Activated CD4-positive, alpha-beta T cell treated with anti-CD3 and anti-CD28 coated beads, Interleukin-2, Interleukin-6, amounts not matched to agents 100 ng/mL and 50 ng/mL, durations not matched to agents 16 hours and 8 hours (primary cell): ENCODE measurements at regions not wholly inside any gene's neighbourhood (a gene's known extent, or its start where the extent isn't known, plus 50 kb on each side); places are given as distances from the start of the nearest gene placed in this dataset.

Source experiments
- DNase-seq: peaks from one replicate; pipeline ENCODE4 v3.0.0-alpha.2; 2020

DNA sequence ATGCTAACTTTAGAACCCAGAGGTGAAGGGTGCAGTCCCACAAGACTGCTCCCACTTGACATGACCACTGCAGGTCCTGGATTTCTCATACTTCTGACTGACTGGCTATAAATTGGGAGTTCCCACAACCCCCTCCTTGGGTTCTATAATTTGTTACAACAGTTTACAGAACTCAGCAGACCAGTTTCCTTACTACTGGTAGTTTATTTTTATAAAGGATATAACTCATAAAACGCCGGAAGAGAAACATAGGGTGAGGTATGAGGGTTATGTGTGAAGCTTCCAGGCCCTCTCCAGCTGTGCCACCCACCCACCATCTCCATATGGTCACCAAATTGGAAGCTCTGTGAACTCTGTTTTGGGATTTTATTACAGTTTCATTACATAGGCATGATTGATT is 839.6 kb downstream of the TSN start:
- no peak for DNase-seq

DNA sequence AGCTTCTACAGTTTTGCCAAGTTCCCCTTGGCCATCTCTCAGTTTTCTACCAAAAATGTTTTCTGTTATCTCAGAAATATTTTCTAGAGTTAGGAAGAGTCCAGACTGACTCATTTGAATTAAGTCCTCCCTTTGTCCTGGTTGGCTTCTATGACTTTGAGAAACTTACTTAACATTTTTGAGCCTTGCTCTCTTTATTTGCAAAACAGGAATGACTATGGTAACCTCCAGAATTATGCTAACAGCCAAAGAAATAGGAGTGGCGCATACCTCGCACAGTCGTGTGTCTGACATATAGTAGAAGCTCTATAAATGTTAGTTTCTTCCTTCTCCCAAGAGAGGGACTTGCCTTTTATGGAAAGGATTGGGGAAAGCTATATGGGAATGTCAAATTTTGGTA is 841.1 kb downstream of the TSN start:
- no peak for DNase-seq

DNA sequence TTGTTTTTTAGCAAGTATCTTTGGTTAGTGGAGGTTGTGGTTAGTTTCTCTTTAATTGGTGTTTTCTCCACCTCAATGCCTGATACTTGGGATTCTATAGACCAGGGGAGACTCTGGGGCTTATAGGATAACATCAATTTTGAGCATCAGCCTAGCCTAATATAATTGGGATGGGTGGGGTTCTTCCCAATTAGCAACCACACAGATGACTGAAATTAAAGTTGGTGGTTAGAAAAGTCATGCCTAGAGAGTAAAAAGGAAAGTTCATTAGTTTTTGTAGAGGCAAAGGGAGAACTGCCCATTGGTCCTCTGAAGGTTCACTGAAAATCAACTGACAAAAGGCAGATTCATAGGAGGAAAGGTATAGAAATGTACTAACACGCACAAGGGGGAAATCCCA is 843.3 kb downstream of the TSN start:
- no peak for DNase-seq

DNA sequence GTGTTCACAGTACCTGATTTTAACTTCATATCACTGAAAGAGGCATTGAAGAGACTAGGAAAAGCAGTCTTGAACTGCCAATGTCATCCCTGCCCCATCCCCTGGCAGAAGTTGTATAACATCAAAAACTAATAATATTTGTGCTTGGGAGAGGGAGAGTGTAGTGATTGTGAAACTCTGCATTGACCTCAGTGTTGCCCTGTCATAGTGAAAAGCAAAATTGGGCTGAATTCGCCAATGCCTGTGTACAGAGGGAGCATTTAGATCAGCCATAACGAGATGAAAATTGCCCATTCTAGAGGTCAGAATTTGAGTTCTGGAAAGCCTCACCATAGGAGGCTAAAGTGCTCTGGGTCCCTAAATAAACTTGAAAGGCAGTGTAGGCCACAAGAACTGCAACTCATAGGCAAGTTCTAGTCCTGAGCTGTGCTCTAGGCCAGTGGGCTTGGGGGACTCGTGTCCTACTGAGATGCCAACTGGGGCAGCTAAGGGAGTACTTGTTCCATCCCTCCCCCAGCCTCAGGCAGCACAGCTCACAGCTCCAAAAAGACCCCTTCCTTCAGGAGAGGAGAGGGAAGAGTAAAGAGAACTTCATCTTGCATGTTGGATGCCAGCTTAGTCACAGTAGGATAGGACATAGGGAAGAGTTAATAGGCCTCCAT is 855.6 kb downstream of the TSN start:
- DNase-seq, result no peak

DNA sequence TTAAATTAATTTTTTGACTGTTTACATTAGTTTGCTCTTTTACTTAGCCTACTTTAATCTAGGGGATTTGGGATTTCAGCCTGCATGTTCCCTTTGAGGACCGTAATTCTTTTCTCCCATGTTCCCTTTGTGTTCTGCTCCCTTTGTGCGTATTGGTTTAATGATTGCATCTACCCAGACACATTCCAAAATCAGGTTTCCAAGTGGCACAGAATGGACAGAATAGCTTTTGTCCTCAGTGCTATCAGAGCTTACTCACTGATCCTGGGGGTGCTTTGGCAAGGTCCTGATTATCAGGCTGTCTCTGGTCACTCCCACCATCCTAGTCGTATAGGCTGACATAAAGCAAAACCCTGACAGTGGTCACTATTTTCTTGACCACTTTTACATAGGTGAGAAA is 867.5 kb downstream of the TSN start:
- DNase-seq, result no peak

DNA sequence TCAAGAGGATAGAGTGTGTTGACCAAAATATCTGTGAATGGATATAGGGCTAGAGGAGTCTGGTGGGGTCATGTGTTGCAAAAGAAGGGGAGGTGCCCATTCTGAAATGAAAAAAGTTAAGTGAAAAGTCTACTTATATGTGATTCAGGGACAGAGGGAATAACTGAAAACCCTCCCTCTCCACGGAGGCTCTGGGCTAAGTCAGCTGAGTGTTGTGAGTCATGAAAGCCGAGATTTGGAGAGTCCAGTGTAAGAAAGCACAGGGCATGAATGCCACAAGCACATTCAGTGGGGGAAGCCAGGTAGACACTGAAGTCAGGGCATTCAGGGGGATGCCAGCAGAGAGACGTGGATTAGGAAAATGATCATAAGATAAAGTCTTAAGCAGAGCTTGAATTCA is 871.9 kb downstream of the TSN start:
- no peak for DNase-seq

DNA sequence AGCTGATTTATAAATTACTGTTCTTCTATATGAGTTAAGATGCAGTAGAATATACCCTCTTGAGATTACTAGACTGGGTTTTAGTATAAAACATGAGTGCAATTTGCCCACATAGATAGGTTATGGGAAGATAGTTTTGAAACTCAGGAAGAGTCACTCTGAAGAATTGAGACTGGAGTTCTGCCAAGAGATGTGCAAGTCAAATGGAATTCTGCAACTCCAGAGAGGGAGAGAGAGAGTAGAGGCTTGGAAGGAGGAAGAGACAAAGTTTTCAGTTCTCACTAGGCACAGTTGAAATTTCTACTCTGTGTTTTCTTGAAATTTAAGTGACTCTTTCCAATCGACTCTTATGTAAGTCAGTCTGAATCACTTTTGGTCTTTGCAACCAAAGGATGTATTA is 878.8 kb downstream of the TSN start:
- no peak for DNase-seq

DNA sequence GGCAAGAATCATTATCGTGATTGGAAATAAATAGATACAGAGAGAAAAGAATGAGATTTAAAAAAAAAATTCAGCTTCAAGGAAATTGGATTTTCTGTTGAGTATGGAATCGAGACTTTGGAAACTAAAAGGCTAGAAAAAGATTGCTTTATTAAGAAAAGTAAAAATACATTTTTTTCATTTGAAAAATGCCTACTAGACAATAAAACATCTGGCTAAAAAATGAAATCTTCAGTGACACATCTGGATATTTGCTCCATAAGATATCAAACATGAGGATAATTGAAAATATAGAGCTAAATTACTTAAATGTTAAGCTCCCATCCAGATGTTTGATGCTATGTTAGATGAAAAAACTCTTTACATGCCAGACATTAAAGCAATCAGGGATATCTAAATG is 879.5 kb downstream of the TSN start:
- no peak for DNase-seq

DNA sequence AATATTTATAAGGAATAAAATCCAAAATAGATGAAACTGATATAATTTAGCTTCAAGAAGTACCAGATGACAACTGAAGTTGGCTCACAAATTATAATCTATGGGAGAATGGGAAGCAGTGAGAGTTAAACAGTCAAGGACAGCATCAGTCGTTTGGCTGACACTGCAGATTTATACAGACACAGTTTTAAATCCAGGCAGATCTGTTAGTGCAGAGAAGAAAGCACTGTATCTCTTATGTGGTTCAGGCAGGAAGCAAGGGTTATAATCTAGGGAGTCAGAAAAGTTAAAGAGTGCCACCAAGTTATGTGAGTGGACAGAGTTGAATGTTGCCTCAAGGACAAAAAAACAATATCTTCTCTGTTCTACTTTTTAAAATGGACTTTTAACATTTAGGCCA is 880.2 kb downstream of the TSN start:
- no peak for DNase-seq

DNA sequence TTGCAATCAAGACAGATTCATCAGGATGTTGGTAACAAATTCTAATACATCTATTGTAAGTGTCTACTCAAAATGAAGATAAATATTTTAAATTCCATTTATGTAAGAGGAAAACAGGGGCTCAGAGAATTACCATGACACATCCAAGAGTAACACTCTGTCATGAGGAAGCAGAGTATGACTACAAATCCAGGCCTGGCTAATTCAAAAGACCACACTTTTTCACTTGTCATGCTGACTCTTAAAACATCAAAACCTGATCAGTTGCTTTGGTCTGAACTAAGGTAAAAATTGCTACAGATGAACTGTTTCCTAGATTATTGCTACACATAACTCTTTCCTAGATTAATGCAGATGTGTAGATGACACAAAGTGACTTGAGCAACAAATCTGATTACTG is 880.6 kb downstream of the TSN start:
- no peak for DNase-seq

DNA sequence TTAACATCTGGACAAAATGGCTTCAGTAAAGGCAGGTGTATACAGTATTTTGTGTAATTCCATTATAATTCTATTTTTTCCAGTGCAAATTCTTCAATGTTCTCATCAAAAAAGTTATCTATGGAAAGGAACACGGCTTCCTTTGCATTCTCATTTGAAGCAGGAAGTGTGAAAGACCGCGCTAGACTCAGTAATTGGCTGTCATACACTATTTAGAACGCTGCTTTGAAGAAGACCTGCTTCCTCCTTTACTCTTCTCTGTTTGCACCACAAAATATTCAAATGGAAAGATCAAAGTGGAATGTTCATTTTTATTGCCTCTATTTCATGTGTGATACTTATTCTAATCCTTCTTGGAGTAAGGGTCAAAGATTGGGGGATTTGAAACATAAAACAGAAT is 883.7 kb downstream of the TSN start:
- no peak for DNase-seq

DNA sequence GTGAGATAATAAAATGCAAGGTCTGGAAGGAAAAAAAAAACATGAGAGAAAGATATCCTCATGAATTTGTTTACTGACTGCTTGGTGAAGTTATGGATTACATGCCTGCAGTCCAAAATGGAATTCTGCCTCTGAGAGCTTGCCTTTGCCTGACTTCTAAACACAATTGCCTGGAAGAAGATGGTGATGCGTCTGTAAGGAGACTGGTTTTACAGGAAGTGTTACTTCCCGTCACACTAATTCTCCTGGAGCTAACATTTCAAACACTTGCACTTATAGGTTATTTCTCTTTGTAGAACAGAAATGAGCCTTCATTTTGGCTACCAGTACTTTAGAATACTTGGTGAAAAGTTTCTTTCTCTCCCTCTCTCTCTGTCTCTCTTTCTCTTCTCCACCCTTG is 884.3 kb downstream of the TSN start:
- no peak for DNase-seq

DNA sequence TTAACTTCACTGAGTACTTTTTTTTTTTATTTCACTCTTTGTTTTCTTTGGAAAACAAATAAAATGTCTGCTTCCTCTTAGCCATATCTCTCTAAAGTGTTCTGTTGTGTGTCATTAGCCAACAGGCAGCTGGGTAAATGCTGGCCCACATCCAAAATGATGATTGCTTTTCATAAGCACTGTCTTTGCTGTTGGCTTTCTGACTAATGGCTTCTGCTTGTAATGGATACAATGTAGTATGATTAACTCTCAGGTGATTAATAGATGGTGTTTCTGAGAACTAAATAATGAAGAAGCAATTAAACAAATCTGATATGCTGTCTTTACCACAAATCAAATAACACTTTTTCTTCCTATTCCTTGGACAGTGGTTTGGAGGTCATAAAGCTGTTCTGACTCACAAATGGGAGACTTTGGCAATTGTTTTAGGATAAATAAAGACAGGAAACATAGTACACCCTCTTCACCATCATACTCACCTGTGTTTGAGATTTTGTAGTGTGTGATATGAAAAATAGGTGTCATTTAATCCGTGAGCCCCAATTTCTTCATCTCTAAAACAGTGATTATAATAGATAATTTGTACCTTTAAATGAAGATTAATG is 888.4 kb downstream of the TSN start:
- no peak for DNase-seq

DNA sequence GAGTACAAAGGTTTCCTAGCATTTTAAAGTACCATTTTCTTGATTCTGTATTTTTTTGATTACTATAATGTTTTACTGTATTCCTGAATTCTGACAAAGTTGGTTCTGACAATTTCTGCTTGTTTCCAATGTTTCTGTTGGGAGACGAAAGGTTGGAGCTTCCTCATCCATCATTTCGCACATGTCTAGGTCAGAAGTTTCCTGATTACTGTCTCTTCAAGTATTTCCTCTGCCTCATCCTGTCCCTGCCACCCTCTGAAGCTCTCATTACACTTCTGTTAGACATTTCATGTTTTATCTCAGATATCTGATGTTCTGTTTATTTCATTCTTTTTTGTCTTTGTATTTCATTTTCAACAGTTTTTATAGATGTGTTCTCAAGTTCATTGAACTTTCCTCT is 895.8 kb downstream of the TSN start:
- no peak for DNase-seq

DNA sequence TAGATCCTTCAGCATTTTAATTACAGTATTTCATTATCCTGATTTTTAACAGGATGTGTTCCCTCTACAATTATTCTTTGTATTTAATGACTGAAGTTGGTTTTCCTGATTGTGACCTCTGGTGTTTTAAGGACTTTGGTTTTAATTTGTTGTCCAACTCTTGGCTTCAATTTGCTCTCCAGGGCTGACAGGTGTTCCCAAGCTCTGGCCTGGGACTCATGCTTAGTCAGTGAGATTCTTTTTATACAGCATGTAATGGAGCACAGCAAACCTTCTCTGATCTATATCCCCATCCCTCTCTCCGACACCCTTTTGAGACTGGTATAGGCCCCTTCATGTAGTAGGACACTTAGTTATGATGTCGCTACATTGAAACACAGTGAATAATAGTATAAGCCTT is 896.3 kb downstream of the TSN start:
- DNase-seq, result no peak

DNA sequence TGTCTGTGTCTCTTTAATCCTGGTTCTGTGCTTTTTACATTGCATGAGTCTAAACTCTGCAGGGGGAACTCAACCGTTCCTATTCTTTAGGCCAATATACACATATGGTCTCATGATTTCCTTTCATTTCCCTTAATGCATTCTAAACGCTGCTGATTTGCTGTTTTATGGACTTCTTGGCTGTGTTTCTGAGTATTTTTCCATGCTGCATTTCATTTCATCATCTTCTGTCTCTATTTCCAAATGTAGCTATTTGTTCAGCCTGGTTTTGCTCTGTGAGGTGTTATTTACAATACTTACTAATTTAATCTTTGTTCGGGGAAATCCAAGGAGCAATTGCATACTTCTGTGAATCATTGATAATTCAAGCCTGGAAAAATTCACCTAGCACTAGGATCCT is 897.2 kb downstream of the TSN start:
- no peak for DNase-seq

DNA sequence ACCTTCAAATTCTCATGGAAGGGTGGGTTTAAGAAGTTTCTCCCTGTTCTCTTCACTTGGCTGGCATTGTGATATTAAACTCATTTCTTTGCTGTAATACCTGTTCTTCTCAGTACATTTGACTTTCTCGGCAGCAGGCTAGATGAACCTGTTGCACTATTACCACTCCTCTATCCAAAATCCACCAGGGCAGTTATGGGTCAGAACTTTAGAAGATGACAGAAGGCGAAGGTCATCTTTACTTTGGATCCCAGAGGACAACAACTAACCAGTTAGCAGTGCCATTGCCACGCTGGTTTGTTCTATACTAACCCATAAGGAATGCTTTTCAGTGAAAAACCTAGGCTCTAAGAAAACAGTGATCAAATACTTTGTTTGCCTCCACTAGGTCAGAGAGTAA is 901.0 kb downstream of the TSN start:
- DNase-seq, result no peak

DNA sequence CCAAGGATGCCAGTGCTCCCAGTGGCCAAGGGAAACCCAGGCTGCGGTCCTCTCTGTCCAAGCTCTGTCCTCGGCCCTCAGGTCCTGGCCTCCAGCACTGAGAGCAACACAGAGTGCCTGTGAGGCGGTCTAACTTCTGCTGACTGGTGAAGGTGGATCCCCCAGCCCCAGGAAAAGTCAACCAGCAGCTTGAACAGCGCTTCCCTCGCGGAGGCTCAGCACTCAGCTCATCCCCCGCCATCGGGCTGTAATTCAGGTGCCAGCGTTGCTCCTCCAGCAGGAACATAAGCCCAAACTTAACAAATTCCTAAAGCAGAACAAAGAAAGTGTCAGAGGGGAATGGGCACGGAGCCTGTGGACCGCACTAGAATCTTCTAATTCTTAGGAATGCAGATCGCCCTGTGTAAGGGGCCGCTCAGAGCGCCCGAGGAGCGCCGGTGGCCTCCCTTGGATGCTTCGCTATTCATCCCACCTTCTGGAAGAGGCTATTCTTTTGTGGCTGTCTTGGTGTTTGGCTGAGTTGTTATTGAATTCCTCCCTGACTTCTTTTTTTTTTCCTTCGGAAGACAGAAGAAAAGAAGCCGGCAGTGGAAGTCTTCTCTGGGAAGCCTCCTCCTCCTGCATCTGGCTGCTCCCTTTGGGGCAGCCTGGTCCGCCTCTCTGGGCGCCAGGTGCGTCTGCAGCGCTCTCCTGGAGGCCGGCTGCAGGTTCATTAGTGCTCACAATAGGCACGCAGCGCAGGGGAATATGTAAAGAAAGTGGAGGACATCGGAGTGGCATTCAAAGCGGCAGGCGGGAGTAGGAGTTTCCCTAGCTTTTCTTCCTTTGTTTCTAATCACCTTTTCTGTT is 905.6 kb downstream of the TSN start:
- DNase-seq, result no peak

DNA sequence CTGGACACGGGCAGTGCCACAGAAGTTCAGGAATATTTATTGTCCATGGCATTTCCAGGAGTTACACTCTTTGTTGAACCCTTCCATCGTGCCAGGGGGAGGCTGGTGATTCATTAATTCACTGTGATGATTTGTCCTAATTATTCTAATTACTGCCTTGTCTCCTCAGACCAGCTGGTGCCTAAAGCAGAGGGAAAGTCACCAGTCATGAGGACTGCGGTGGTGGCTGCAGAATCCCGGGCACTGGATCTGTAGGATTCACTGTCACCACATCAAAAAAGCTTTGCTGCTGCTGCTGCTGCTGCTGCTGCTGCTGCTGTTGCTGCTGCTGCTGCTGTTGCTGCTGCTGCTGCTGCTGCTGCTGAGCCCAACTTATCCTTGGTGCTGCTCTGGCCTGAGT is 908.2 kb downstream of the TSN start:
- DNase-seq, result no peak

DNA sequence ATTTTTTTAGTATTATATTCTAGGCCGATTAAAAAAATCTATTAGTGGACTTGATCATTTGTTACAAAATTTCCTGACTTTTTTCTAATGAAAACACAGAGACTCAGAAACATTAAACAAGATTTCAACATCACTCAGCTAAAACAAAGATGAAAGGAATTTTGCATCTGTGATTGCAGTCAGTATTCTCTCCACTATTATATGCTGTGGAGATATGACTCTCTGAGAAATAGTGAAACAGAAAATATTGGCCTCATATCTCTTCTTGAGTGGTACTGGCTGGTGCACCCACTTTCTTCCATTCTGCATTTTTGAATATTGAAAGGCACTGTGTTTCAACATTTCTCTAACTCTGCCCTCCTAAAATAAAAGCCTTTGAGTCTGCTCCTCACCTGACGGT is 914.2 kb downstream of the TSN start:
- no peak for DNase-seq

DNA sequence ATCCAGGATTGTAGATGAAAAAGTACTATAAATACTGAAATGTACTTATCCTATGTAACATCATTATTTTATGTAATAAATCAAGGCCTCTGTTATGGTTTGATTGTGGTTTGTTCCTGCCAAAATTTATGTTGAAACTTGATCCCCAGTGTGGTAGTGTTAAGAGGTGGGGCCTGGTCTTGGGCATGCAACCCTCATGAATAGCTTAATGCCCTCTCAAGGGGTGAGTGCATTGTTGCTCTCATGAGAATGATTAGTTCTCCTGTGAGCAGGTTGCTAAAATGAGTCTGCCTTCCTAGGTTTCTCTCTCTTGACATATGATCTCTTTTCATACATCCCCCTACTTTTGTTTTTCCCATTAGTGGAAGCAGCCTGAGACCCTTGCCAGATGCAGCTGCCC is 915.4 kb downstream of the TSN start:
- no peak for DNase-seq

DNA sequence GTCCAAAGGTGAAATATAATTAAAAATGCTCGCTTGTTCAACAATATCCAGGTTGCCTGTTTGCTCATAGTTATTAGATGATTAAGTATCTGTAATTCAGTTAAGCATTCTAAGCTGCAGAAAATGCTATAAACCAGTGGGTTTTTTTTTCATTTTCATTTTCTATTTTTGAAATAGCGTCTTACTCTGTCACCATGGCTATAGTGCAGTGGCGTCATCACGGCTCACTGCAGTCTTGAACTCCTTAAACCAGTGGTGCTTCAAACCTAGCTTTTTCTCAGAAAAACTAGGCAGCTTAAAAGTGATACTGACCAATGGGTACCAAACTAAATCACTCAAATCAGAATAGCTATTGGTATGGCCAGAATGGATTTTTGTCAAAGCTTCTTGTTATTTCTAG is 925.2 kb downstream of the TSN start:
- no peak for DNase-seq

DNA sequence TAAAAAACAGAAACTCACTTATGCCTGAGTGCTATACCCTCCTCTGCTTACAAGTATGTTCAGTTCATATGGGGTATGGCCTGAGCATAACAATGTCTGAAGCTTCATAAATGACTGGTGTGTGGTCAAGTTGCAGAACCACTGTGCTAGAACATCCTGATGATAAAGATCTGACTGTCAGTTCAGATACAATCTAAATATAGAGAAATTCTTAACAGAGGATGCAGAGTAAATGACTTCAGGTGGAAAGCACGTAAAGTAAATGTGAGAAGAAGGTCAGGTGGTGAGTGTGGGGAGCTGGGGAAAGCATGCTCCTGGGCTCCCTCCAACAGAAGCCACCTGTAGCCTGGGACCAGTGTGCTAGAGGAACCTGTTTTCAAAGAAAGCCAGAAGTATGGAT is 926.2 kb downstream of the TSN start:
- no peak for DNase-seq

DNA sequence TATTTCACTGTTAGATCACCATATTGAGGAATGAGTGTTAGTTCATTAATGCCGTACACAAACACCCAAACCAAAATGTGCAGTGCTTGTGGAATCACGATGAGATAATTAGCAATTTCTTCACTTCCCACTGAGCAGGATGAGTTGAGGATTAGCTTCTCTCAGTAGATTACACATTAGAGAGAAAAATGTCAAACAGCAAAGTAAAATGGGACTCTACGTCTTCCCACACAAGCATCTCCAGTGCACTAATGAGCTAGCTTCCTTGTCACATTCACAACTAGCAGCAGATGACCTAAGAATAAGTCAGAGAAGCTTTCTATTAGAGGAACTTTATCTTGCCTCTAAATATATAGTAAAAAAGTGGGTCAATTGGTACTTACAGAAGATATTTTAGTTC is 926.9 kb downstream of the TSN start:
- no peak for DNase-seq

DNA sequence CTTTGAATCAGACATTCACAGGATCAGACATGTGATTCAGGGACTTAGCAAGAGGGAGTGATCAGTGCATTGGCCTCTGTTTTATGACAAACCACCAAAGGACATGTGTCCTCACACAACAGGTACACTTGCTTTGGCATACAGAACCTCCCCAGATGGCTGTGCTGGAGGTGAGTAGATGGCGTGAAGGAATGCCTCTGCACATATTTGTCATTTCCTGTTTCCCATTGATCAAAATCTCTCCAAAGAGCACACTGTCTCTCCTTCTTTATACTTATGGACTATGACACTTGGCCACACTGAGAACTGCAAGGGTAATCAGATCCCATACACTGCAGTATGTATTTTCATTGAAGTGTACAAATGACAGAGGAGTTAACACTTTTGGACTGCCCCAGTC is 927.6 kb downstream of the TSN start:
- DNase-seq, result no peak
